ENCODE measurements at regions not wholly inside any gene's neighbourhood (a gene's known extent, or its start where the extent isn't known, plus 50 kb on each side); places are given as distances from the start of the nearest gene placed in this dataset.

GRCh38 chr7:118626739-118627138, 402.2 kb downstream of the ANKRD7 start:
- intact Hi-C loops (cut with DNase I) = no loop called here
- H3K36me3 ChIP-seq = no peaks in the 10 kb centered on the region
- H3K4me1 ChIP-seq = no peaks in the 10 kb centered on the region
- H3K27ac ChIP-seq = no peak overlapping the region
- WGBS, 2 donors = 68 to 70% methylated on average over 4 of the region's 4 CpGs
- ATAC-seq (no peak), DNase-seq (no peak)
- H3K4me3 ChIP-seq = no peak overlapping the region
- H3K9me3 ChIP-seq = peaks cover 0 to 14% (median 5%) of the 10 kb centered on the region in 11 donors
- no peaks in the 10 kb centered on the region for H3K27me3 ChIP-seq
- TF ChIP-seq CTCF (IDR thresholded peaks at IDR 0.05) = no peak

DNA sequence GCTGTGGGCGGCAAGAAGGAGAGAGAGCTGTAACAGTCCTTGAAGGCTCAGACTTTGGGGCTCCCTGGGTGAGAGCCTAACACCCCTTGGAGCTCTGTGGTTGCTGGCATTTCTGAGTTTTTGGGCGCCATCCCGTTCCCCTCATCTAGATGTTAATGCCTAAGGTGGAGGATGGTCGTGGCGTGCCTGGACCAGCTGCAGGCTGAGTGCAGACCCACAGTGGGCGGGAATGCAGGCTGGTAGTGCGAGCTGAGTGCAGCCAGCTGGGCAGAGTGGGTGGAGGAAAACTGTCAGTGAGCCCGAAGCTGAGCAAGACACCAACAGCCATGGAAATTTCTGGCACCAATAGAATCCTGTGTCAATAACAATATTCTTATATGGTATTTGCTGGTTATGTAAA, 403.0 kb downstream of the ANKRD7 start:
- Histone ChIP-seq H3K27ac (no peak overlapping the region), H3K36me3 (no peaks in the 10 kb centered on the region), H3K4me1 (no peaks in the 10 kb centered on the region), H3K27me3 (no peaks in the 10 kb centered on the region), H3K9me3 (peaks cover 0 to 14% (median 5%) of the 10 kb centered on the region in 11 donors), H3K4me3 (no peak overlapping the region)
- no peak for TF ChIP-seq CTCF (IDR thresholded peaks at IDR 0.05)
- 87 to 96% methylated on average over 8 of the region's 8 CpGs for WGBS, 2 donors
- no peak for ATAC-seq
- DNase-seq = no peak
- intact Hi-C loops (cut with DNase I) = no loop called here

DNA sequence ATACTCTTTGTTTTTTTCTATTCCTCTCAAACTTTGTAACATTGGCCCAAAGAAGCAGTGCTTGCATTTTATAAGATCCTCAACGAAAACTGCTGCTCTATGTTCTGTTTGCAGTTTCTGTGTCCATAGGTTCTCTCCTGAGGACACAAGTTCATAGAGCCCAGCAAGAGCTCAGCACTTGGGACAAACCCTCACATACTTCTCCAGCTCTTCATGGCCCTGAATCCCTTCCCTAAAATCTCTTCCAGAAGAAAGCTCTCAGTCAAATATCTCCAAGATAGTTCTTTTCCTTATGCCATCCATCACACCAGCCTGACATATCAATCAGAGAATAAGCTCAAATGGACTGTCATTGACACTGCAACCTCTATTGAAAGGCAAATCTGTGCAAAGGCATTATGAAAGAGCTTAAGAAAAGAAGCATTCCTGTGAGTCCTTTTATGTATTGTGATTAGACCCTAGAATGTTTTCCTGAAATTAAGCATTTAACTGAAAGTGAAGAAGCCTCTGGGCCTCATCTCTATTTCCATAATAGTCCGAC, 405.5 kb downstream of the ANKRD7 start:
- no peak for TF ChIP-seq CTCF (IDR thresholded peaks at IDR 0.05)
- intact Hi-C loops (cut with DNase I) = no loop called here
- peaks cover 0 to 20% (median 5%) of the 10 kb centered on the region in 11 donors for H3K9me3 ChIP-seq

DNA sequence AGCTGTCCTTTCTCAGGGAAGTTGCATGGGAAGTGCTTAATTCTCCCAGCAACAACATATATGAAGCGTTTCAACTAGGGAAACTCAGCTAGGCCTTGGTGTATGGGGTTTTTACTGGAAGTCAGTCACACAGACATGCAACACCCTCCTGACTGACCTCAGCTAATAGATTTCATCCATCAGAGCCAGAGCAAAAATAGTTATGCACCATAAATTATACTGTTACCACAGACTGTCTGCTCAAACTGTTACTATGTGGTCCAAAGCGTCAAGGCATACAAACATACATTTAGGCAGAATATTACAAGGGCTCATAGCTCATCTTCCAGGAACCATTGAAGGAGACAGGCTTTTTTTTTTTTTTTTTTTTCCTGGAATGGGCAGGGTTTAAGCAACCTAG, 417.9 kb downstream of the ANKRD7 start:
- no peaks in the 10 kb centered on the region for H3K9me3 ChIP-seq
- no peaks in the 10 kb centered on the region for H3K4me1 ChIP-seq
- 87 to 96% methylated on average over 2 of the region's 2 CpGs for WGBS, 2 donors
- intact Hi-C loops (cut with DNase I) = no loop called here
- H3K27me3 ChIP-seq = no peaks in the 10 kb centered on the region
- DNase-seq = no peak
- no peak overlapping the region for H3K27ac ChIP-seq
- TF ChIP-seq CTCF (IDR thresholded peaks at IDR 0.05) = no peak
- no peak overlapping the region for H3K4me3 ChIP-seq
- H3K36me3 ChIP-seq = no peaks in the 10 kb centered on the region
- ATAC-seq = no peak

More for the DNA sequence above, 405.5 kb downstream of the ANKRD7 start:
- WGBS, 2 donors = 24 to 31% methylated on average over 2 of the region's 2 CpGs
- Histone ChIP-seq H3K36me3 (no peaks in the 10 kb centered on the region), H3K4me3 (no peak overlapping the region), H3K4me1 (no peaks in the 10 kb centered on the region), H3K27me3 (no peaks in the 10 kb centered on the region), H3K27ac (no peak overlapping the region)
- ATAC-seq (no peak), DNase-seq (no peak)

All from heart right ventricle (tissue), 16 donors.